ENCODE measurements at regions not wholly inside any gene's neighbourhood (a gene's known extent, or its start where the extent isn't known, plus 50 kb on each side); places are given as distances from the start of the nearest gene placed in this dataset.

DNA sequence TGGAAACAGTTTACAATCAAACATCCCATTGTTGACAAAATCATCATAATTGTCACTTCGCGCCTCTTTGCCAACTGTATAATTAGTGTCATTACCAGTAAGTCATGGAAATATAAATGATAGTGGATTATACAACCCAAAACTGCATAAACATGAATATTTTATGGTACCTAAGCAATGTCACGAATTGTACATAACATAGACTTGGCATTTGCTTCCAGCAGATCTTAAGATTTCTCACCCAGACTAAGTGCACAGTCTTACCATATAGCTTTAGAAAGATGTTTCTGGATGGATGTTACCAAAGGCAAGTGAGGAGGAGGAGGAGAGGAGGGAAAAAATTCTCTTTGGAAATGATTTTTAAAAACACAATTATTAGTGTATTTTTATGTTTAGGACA, 113.4 kb upstream of the TAS2R1 start:
- TF ChIP-seq CTCF (IDR thresholded peaks at IDR 0.05) (no peak), EZH2 (IDR thresholded peaks at IDR 0.05; ENCODE audit: borderline replicate concordance, insufficient read depth, low read depth, low read length, poor library complexity, severe bottlenecking) (no peak)

Measured in B cell (primary cell).